A549 (cell line): ENCODE measurements at regions not wholly inside any gene's neighbourhood (a gene's known extent, or its start where the extent isn't known, plus 50 kb on each side); places are given as distances from the start of the nearest gene placed in this dataset.

Experiments used
- ATAC-seq, 2 experiments: fragments of 200-7000 bp in 1 of 2; fragments of >200 bp in 1 of 2; cut with Nextera tagmentation in 1 of 2; cut with Tn5 transposase in 1 of 2; 3 replicates each; pipeline versions ENCODE4 v1.8.0 to v1.9.1; 2018 to 2020; ENCODE audit warnings: mild to moderate bottlenecking in 1 of 2, moderate library complexity in 1 of 2
- CTCF ChIA-PET: fragments of 300-600 bp; sonication (Branson Sonifier 250); formaldehyde crosslinking; extraction: SDS; loops from one replicate; lab custom pipeline; 2021; ENCODE audit warnings: antibody characterized with exemption, inconsistent platforms; lab: Yijun Ruan, JAX
- POLR2A ChIA-PET: fragments of 350-600 bp; formaldehyde crosslinking; extraction: SDS; loops from one replicate; lab custom pipeline; 2021; ENCODE audit warnings: antibody characterized with exemption, inconsistent platforms; lab: Yijun Ruan, JAX
- DNase-seq, 2 experiments: peaks; one replicate each; pipeline versions ENCODE4 v3.0.0 to v3.0.0-alpha.2; 2011 to 2016; ENCODE audit warnings: low read depth in 1 of 2, low spot score in 1 of 2
- FAIRE-seq: peaks from 2 replicates; lab custom pipeline; 2011; peaks lifted over from hg19 to GRCh38; lab: Jason Lieb, UNC
- H3K27ac ChIP-seq, 2 experiments: fragments of >200 bp; sonication (Bioruptor Twin); formaldehyde crosslinking; 3 replicates each; pipeline ENCODE4 v1.5.1; 2016 to 2017
- H3K4me1 ChIP-seq: fragments of >200 bp; sonication (Bioruptor Twin); formaldehyde crosslinking; 3 replicates; pipeline ENCODE4 v1.6.1; 2016
- H3K4me2 ChIP-seq: fragments of >200 bp; sonication (Bioruptor Twin); formaldehyde crosslinking; 3 replicates; pipeline ENCODE4 v1.6.1; 2016
- H3K4me3 ChIP-seq: fragments of >200 bp; sonication (Bioruptor Twin); formaldehyde crosslinking; 3 replicates; pipeline ENCODE4 v1.5.1; 2016
- H3K9me3 ChIP-seq: fragments of >200 bp; sonication (Bioruptor Twin); formaldehyde crosslinking; 3 replicates; pipeline ENCODE4 v1.6.1; 2016
- CBX8 ChIP-seq: fragments of 200-600 bp; sonication (generic); IDR thresholded peaks from 2 replicates; pipeline ENCODE4 v1.6.1; 2016
- FOSL2 ChIP-seq, 2 experiments: fragments of 450-650 bp in 1 of 2; fragments of >200 bp in 1 of 2; sonication (Bioruptor Twin) in 1 of 2; formaldehyde crosslinking; IDR thresholded peaks; 2 replicates each; pipeline versions ENCODE4 v1.5.0 to v1.6.1; 2016 to 2020; ENCODE audit warnings: mild to moderate bottlenecking in 1 of 2, moderate library complexity in 1 of 2
- FOXS1 ChIP-seq: fragments of 250-450 bp; sonication (Bioruptor Pico); IDR thresholded peaks from 2 replicates; pipeline ENCODE4 v1.5.0; 2020; ENCODE audit warnings: mild to moderate bottlenecking, moderate library complexity
- HEYL ChIP-seq: fragments of 250-450 bp; sonication (Bioruptor Pico); IDR thresholded peaks from 2 replicates; pipeline ENCODE4 v1.8.0; 2021; ENCODE audit warnings: mild to moderate bottlenecking, moderate library complexity
- HOXB5 ChIP-seq: fragments of 250-450 bp; sonication (Bioruptor Pico); IDR thresholded peaks from 2 replicates; pipeline ENCODE4 v1.5.0; 2020; ENCODE audit warnings: mild to moderate bottlenecking, moderate library complexity
- POLR2AphosphoS2 ChIP-seq: conservative IDR thresholded peaks from 2 replicates; pipeline ENCODE4 v1.6.1; 2012; ENCODE audit warnings: low read length, improper control_type of control experiment, inconsistent platforms
- RAD21 ChIP-seq, 2 experiments: fragments of >200 bp in 1 of 2; sonication (Bioruptor Twin) in 1 of 2; formaldehyde crosslinking in 1 of 2; IDR thresholded peaks in 1 of 2; conservative IDR thresholded peaks in 1 of 2; 2 replicates in 1 of 2; 3 replicates in 1 of 2; pipeline ENCODE4 v1.6.1; 2012 to 2018; ENCODE audit warnings: inconsistent platforms in 1 of 2
- RARB ChIP-seq: fragments of 250-450 bp; sonication (Bioruptor Pico); IDR thresholded peaks from 2 replicates; pipeline ENCODE4 v1.8.0; 2021; ENCODE audit warnings: mild to moderate bottlenecking, moderate library complexity
- RCOR1 ChIP-seq: fragments of 150-350 bp; IDR thresholded peaks from 2 replicates; pipeline ENCODE4 v1.6.1; 2014; ENCODE audit warnings: antibody characterized with exemption, low read length, low read depth
- SREBF2 ChIP-seq: fragments of 450-650 bp; IDR thresholded peaks from 2 replicates; pipeline ENCODE4 v1.6.1; 2014; ENCODE audit warnings: mild to moderate bottlenecking, moderate library complexity
- WGBS: methylation state at CpG from one replicate; pipeline ENCODE4 v1.1.6; 2017; ENCODE audit errors: missing lambda C conversion rate; 5-methylcytosine and 5-hydroxymethylcytosine counted together
- TF ChIP-seq, protein P1 (sequence below): fragments of >200 bp; sonication (Bioruptor Twin); formaldehyde crosslinking; IDR thresholded peaks from 3 replicates; pipeline ENCODE4 v1.6.1; 2016
- TF ChIP-seq, protein P2 (sequence below): IDR thresholded peaks from 2 replicates; pipeline ENCODE4 v1.6.1; 2012; ENCODE audit warnings: low read depth, borderline replicate concordance
- TF ChIP-seq, protein P3 (sequence below): fragments of 250-450 bp; sonication (Bioruptor Pico); IDR thresholded peaks from 2 replicates; pipeline ENCODE4 v1.5.0; 2020; ENCODE audit warnings: low read depth, mild to moderate bottlenecking, moderate library complexity
- TF ChIP-seq, protein P4 (sequence below): fragments of >200 bp; sonication (Bioruptor Twin); formaldehyde crosslinking; IDR thresholded peaks from 3 replicates; pipeline ENCODE4 v1.5.1; 2016
- TF ChIP-seq, protein P5 (sequence below): fragments of 150-350 bp; IDR thresholded peaks from 2 replicates; pipeline ENCODE4 v1.6.1; 2014; ENCODE audit warnings: low read depth, mild to moderate bottlenecking, low read length

DNA sequence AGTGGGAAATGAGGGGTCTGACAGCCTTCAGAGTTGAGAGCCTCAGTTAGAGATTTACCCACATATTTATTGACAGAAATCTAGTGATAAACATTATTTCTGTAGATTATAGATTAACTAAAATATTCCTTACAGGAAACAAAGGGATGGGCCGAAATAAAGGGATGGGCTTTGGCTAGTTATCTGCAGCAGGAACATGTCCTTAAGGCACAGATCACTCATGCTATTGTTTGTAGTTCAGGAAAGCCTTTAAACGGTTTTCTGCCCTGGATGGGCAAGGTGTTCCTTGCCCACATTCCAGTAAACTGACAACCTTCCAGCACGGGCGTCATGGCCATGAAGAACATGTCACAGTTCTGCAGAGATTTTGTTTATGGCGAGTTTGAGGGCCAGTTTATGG, 154.8 kb upstream of the TOM1L1 start:
- H3K4me1 ChIP-seq: no peaks in the 10 kb centered on the region
- CTCF ChIA-PET: no interaction called here
- no peak overlapping the region for H3K4me3 ChIP-seq
- ATAC-seq: no peak
- no peak overlapping the region for H3K27ac ChIP-seq
- no peak for FAIRE-seq
- no peak for TF ChIP-seq RARB (CRISPR knock-in tag)
- TF ChIP-seq POLR2AphosphoS2: no peak
- TF ChIP-seq, protein P1, sequence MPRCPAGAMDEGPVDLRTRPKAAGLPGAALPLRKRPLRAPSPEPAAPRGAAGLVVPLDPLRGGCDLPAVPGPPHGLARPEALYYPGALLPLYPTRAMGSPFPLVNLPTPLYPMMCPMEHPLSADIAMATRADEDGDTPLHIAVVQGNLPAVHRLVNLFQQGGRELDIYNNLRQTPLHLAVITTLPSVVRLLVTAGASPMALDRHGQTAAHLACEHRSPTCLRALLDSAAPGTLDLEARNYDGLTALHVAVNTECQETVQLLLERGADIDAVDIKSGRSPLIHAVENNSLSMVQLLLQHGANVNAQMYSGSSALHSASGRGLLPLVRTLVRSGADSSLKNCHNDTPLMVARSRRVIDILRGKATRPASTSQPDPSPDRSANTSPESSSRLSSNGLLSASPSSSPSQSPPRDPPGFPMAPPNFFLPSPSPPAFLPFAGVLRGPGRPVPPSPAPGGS: no peak
- TF ChIP-seq, protein P2, sequence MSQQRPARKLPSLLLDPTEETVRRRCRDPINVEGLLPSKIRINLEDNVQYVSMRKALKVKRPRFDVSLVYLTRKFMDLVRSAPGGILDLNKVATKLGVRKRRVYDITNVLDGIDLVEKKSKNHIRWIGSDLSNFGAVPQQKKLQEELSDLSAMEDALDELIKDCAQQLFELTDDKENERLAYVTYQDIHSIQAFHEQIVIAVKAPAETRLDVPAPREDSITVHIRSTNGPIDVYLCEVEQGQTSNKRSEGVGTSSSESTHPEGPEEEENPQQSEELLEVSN: no peak
- 2% methylated on average over 5 of the region's 5 CpGs for WGBS
- H3K9me3 ChIP-seq: 0 out of 3 replicates have a peak, but pooled peaks cover 2% of the 10 kb centered on the region
- POLR2A ChIA-PET: no interaction called here
- no peak for DNase-seq
- H3K4me2 ChIP-seq: no peak overlapping the region

DNA sequence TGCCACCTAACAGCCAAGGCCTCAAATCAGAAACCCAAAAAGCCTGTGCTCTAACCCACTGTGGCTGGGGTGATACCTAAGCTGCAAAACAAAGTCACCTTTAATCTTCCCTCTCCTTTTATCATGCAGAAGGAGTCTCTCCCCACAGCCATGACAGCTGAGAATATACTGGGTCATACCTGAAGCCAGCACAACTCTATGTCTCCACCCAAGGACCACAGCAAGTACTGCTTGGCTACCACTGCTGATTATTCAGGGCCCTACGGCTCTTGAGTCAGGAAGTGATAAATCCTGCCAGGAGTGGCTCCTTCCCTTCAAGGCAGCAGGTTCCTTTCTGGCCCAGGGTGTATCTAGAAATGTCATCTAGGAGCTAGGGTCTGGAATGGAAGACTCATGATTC, 151.5 kb upstream of the TOM1L1 start:
- WGBS: 0% methylated on average over 1 of the region's 1 CpG
- ATAC-seq: no peak
- CTCF ChIA-PET: no interaction called here

DNA sequence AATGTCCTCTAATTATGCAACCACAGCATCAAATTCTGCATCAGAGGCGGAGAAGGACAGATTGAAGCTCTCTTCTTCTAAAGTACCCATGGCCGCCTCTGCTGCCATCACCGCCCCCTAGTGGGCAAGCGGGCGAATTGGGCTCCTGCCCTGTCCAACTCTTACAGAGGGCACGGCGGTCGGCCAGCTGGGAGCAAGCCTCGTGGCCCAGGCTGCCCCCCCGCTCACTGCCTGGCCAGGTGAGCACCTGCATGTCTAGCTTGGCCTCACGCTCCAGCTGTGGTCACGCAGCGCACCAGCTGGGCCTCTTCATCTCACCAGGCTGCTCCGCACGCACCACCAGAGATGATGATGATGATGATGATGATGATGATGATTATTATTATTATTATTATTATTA, 146.1 kb upstream of the TOM1L1 start:
- FAIRE-seq (no peak), ATAC-seq (peak in 1 of 2 experiments; percentile 92; a peak in 3 of 6 replicates), DNase-seq (peak in 1 of 2 experiments; percentile 29)

More for the DNA sequence above, 151.5 kb upstream of the TOM1L1 start:
- Histone ChIP-seq H3K9me3 (0 out of 3 replicates have a peak, but pooled peaks cover 2% of the 10 kb centered on the region), H3K4me2 (no peak overlapping the region), H3K27ac (no peak overlapping the region), H3K4me3 (no peak overlapping the region), H3K4me1 (no peaks in the 10 kb centered on the region)
- no peak for FAIRE-seq
- POLR2A ChIA-PET: no interaction called here
- peak in 1 of 2 experiments; percentile 21 for DNase-seq
- TF ChIP-seq SREBF2 (no peak), FOSL2 (IDR thresholded peaks at IDR 0.05) (no peak), FOSL2 (CRISPR knock-in tag; IDR thresholded peaks at IDR 0.05) (no peak), CBX8 (no peak)
- TF ChIP-seq, protein P3, sequence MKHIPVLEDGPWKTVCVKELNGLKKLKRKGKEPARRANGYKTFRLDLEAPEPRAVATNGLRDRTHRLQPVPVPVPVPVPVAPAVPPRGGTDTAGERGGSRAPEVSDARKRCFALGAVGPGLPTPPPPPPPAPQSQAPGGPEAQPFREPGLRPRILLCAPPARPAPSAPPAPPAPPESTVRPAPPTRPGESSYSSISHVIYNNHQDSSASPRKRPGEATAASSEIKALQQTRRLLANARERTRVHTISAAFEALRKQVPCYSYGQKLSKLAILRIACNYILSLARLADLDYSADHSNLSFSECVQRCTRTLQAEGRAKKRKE (CRISPR knock-in tag): no peak

More for the DNA sequence above, 146.1 kb upstream of the TOM1L1 start:
- H3K4me3 ChIP-seq: no peak overlapping the region
- TF ChIP-seq, protein P4, sequence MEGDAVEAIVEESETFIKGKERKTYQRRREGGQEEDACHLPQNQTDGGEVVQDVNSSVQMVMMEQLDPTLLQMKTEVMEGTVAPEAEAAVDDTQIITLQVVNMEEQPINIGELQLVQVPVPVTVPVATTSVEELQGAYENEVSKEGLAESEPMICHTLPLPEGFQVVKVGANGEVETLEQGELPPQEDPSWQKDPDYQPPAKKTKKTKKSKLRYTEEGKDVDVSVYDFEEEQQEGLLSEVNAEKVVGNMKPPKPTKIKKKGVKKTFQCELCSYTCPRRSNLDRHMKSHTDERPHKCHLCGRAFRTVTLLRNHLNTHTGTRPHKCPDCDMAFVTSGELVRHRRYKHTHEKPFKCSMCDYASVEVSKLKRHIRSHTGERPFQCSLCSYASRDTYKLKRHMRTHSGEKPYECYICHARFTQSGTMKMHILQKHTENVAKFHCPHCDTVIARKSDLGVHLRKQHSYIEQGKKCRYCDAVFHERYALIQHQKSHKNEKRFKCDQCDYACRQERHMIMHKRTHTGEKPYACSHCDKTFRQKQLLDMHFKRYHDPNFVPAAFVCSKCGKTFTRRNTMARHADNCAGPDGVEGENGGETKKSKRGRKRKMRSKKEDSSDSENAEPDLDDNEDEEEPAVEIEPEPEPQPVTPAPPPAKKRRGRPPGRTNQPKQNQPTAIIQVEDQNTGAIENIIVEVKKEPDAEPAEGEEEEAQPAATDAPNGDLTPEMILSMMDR: 0 out of 3 replicates have a peak, but pooled peaks have one; percentile 19
- TF ChIP-seq RCOR1 (no peak), FOXS1 (CRISPR knock-in tag) (no peak), RAD21 (conservative IDR thresholded peaks at IDR 0.05 in 1 of 2, IDR thresholded peaks at IDR 0.05 in 1 of 2) (peak in 1 of 2 experiments; percentile 28; a peak in 2 of 5 replicates), HEYL (CRISPR knock-in tag) (no peak), FOSL2 (IDR thresholded peaks at IDR 0.05) (no peak), FOSL2 (CRISPR knock-in tag; IDR thresholded peaks at IDR 0.05) (no peak), HOXB5 (CRISPR knock-in tag) (no peak)
- TF ChIP-seq, protein P5, sequence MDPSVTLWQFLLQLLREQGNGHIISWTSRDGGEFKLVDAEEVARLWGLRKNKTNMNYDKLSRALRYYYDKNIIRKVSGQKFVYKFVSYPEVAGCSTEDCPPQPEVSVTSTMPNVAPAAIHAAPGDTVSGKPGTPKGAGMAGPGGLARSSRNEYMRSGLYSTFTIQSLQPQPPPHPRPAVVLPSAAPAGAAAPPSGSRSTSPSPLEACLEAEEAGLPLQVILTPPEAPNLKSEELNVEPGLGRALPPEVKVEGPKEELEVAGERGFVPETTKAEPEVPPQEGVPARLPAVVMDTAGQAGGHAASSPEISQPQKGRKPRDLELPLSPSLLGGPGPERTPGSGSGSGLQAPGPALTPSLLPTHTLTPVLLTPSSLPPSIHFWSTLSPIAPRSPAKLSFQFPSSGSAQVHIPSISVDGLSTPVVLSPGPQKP: no peak
- TF ChIP-seq, all 56 proteins: peak for 2
- ChIA-PET POLR2A (no interaction called here), CTCF (interaction anchor here (0.6 to 1.1 kb wide), 4 partner anchors 9 to 89 kb away, joined by 3 to 4 read pairs (median 3); no protein-coding TSS in a partner anchor)
- H3K4me2 ChIP-seq: no peak overlapping the region
- H3K9me3 ChIP-seq: no peaks in the 10 kb centered on the region
- no peaks in the 10 kb centered on the region for H3K4me1 ChIP-seq
- 53% methylated on average over 9 of the region's 15 CpGs for WGBS
- no peak overlapping the region for H3K27ac ChIP-seq
